GM23338 (cell line): ENCODE measurements at regions not wholly inside any gene's neighbourhood (a gene's known extent, or its start where the extent isn't known, plus 50 kb on each side); places are given as distances from the start of the nearest gene placed in this dataset.

Source experiments
- CREB1 ChIP-seq: fragments of 250-450 bp; sonication (Bioruptor Pico); IDR thresholded peaks from 2 replicates; pipeline ENCODE4 v1.5.0; 2020; ENCODE audit warnings: low read depth, mild to moderate bottlenecking, moderate library complexity
- CTCF ChIP-seq, 2 experiments: fragments of 200-600 bp in 1 of 2; sonication (generic) in 1 of 2; conservative IDR thresholded peaks; 2 replicates each; pipeline versions ENCODE4 v1.5.1 to v1.6.1; 2016 to 2017; ENCODE audit warnings: antibody characterized with exemption in 2 of 2, low read depth in 2 of 2, mild to moderate bottlenecking in 2 of 2, moderate library complexity in 1 of 2
- ETS1 ChIP-seq: IDR thresholded peaks from 2 replicates; pipeline ENCODE4 v1.6.1; 2016; ENCODE audit warnings: antibody characterized with exemption
- EZH2 ChIP-seq: fragments of 200-600 bp; sonication (generic); IDR thresholded peaks from one replicate; pipeline ENCODE4 v1.8.0; 2017; ENCODE audit warnings: antibody characterized with exemption, mild to moderate bottlenecking, low read depth; ENCODE audit not compliant: unreplicated experiment
- JUNB ChIP-seq: IDR thresholded peaks from one replicate; pipeline ENCODE4 v1.6.1; 2016; ENCODE audit warnings: antibody characterized with exemption; ENCODE audit not compliant: unreplicated experiment
- POLR2AphosphoS5 ChIP-seq: IDR thresholded peaks from 2 replicates; pipeline ENCODE4 v1.6.1; 2016; ENCODE audit warnings: antibody characterized with exemption, low read depth
- ZNF114 ChIP-seq: fragments of 250-450 bp; sonication (Bioruptor Pico); IDR thresholded peaks from 2 replicates; pipeline ENCODE4 v1.5.0; 2020; ENCODE audit warnings: mild to moderate bottlenecking, moderate library complexity

GRCh38 chr3:176347424-176348146 lies 849.7 kb downstream of the TBL1XR1 start:
- TF ChIP-seq CTCF (conservative IDR thresholded peaks at IDR 0.05; ENCODE audit: low read depth in 2 of 2), result no peak
- no peak for TF ChIP-seq JUNB
- TF ChIP-seq EZH2, result no peak
- no peak for TF ChIP-seq CREB1 (CRISPR knock-in tag)
- no peak for TF ChIP-seq ETS1
- no peak for TF ChIP-seq ZNF114 (CRISPR knock-in tag)
- no peak for TF ChIP-seq POLR2AphosphoS5
